ENCODE measurements at regions not wholly inside any gene's neighbourhood (a gene's known extent, or its start where the extent isn't known, plus 50 kb on each side); places are given as distances from the start of the nearest gene placed in this dataset.

DNA sequence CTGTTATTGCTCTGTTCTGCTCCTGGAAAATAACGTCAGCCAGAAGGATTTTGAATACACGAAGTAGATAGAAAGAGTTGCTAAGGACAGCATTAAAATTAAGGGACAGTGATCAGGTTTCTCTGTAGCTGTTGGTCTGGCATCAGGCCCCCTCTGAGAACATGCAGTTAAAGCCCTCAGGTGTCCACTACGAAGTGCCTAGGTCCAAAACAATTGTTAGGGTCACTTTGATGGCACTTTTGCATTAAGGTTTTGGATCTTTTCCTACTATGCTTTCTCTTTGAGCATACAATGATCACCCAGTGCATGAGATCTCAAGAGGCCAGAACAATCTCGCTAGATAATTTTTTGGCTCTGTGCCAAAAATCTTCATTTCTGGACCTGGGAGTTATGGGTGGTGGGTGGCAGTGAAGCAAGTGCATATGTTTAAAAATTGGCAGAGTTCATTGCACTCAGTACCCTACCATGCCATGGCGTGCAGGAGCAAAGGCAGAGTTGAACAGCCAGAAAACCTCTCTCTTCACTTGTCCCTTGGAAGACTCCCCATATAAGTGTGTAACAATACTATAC, 797.6 kb downstream of the ROBO2 start:
- no peak for DNase-seq (ENCODE audit: extremely low read depth, low read depth)
- TF ChIP-seq, protein P1, sequence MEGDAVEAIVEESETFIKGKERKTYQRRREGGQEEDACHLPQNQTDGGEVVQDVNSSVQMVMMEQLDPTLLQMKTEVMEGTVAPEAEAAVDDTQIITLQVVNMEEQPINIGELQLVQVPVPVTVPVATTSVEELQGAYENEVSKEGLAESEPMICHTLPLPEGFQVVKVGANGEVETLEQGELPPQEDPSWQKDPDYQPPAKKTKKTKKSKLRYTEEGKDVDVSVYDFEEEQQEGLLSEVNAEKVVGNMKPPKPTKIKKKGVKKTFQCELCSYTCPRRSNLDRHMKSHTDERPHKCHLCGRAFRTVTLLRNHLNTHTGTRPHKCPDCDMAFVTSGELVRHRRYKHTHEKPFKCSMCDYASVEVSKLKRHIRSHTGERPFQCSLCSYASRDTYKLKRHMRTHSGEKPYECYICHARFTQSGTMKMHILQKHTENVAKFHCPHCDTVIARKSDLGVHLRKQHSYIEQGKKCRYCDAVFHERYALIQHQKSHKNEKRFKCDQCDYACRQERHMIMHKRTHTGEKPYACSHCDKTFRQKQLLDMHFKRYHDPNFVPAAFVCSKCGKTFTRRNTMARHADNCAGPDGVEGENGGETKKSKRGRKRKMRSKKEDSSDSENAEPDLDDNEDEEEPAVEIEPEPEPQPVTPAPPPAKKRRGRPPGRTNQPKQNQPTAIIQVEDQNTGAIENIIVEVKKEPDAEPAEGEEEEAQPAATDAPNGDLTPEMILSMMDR (IDR thresholded peaks at IDR 0.05; ENCODE audit: low read depth, low read length, missing control alignments) = no peak
- no peak overlapping the region for H3K4me3 ChIP-seq (replicated peaks; ENCODE audit: low read depth, low read length)

DNA sequence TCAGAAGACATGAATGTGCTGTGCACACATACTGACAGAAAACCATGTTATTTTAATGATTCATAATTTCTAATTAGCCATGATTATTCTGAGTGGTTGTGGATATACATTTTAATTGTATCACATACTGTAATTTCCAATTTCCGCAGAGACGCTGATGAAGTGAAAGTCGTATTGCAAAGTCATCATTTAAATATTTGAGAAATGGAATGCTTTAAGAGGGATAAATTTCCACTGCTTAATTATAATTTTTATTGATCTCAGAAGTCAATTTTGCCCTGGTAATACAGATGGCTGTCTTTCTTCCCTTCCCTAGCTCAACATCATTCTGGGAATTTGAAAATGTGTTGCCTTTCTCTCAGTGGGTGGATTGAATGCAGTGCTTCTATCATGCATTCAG, 819.3 kb downstream of the ROBO2 start:
- no peak overlapping the region for H3K4me3 ChIP-seq (replicated peaks; ENCODE audit: low read depth, low read length)
- TF ChIP-seq, protein P1 (IDR thresholded peaks at IDR 0.05; ENCODE audit: low read depth, low read length, missing control alignments) = no peak
- no peak for DNase-seq (ENCODE audit: extremely low read depth, low read depth)

DNA sequence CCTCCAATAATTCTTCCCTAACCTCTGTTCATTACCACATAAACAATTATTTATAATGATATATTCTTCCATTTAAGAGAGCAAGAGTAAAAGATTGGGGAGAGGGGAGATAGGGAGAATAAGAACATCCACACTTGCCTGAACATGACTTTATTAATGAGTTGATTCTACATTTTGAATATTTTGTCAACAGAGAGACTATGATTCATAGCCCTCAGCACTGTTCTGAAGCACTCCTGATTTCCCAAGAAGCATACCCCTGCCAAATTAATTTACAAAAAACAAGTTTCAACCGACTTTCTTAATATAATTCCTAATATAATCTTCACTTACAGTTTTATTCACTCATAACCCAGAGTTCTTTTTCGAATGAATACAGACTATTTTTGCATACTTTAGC, 828.8 kb downstream of the ROBO2 start:
- DNase-seq (ENCODE audit: extremely low read depth, low read depth) = no peak
- TF ChIP-seq, protein P1 (IDR thresholded peaks at IDR 0.05; ENCODE audit: low read depth, low read length, missing control alignments) = no peak
- no peak overlapping the region for H3K4me3 ChIP-seq (replicated peaks; ENCODE audit: low read depth, low read length)

DNA sequence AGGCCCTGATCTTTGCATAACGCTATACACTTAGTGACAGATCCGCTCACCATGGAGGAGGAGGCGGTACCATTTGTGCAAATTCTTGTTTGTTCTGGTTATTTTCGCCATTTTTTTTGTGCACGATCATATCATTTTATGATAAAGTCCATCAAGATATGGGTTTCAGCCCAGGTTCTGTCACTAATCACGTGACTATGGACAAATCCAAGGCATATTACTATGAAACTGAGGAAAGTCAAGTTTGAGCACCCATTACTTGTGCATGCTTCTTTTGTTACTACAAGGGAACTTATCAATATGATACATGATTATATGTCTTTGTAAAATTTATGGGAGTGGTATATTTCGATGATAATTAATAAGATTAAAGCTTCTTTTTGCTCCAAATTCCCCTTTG, 829.5 kb downstream of the ROBO2 start:
- TF ChIP-seq, protein P1 (IDR thresholded peaks at IDR 0.05; ENCODE audit: low read depth, low read length, missing control alignments) = no peak
- DNase-seq (ENCODE audit: extremely low read depth, low read depth) = no peak
- H3K4me3 ChIP-seq (replicated peaks; ENCODE audit: low read depth, low read length) = no peak overlapping the region

DNA sequence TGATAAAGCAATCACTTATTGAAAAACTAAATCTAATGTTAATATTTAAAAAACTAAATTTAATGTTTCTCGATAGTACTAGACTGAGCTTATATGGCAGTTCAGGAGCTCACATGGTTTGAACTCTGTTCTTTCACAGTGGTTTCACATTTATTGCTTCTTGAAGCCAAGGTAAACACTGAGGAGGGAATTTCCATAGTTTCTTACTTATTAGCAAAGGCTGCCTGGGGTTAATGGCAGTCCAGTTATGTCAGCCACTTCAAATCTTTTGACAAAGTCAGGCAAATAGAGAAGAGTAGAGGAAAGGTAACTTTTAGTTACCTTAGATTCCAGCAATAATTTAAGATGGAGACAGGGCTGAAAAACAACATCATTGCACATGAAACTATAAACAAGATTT, 831.5 kb downstream of the ROBO2 start:
- DNase-seq (ENCODE audit: extremely low read depth, low read depth) = no peak
- TF ChIP-seq, protein P1 (IDR thresholded peaks at IDR 0.05; ENCODE audit: low read depth, low read length, missing control alignments) = no peak
- H3K4me3 ChIP-seq (replicated peaks; ENCODE audit: low read depth, low read length) = no peak overlapping the region

DNA sequence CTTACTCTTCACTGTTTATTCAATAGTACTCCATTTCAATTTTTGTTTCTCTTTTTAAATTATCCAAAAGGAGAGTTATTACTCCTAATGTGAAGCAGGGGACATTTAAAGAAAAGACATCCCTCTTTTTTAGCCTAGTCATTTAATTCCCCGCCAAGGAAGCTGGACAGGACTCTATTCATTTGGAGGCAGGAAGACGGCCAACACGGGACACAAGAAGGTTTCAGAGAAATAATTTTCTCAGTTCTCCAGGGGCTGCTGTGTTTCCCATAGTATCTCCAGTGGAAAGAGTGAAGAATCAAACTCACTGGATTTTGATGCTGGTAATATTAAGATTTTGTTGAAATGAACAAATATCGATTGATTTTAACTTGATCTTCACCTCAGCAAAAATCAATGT, 833.7 kb downstream of the ROBO2 start:
- no peak for DNase-seq (ENCODE audit: extremely low read depth, low read depth)
- no peak overlapping the region for H3K4me3 ChIP-seq (replicated peaks; ENCODE audit: low read depth, low read length)
- TF ChIP-seq, protein P1 (IDR thresholded peaks at IDR 0.05; ENCODE audit: low read depth, low read length, missing control alignments) = no peak

DNA sequence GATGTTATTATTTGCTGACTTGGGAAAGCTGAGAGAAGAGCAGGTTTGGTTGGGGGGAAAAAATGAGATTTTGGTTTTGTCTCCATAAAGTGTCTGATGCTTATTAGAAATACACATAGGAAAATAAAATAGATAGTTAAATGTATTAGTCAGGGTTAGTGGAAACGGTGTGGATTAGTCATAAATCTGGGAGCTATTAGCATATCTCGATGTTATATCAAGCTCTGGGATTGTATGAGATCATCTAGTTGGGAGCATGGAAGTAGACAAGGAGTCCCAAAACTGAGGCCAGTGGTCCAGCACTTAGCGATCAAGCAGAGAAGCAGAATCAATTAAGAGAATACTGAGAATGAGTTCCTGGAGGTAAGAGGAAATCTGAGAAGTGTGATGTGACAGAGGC, 845.5 kb downstream of the ROBO2 start:
- no peak for DNase-seq (ENCODE audit: extremely low read depth, low read depth)
- TF ChIP-seq, protein P1 (IDR thresholded peaks at IDR 0.05; ENCODE audit: low read depth, low read length, missing control alignments) = no peak
- no peak overlapping the region for H3K4me3 ChIP-seq (replicated peaks; ENCODE audit: low read depth, low read length)
